Heart left ventricle (tissue), 13 donors: ENCODE measurements at regions not wholly inside any gene's neighbourhood (a gene's known extent, or its start where the extent isn't known, plus 50 kb on each side); places are given as distances from the start of the nearest gene placed in this dataset.

ENCODE experiments used
- POLR2A ChIP-seq, 2 donors: fragments of 450-650 bp; IDR thresholded peaks; one replicate each; pipeline ENCODE4 v1.6.1; 2017; ENCODE audit warnings: antibody characterized with exemption in 2 of 2, mild to moderate bottlenecking in 2 of 2, moderate library complexity in 2 of 2
- TF ChIP-seq, protein P1 (sequence below), 12 donors: fragments of 200-600 bp; sonication (generic) in 4 of 12; IDR thresholded peaks; one replicate each; pipeline versions ENCODE4 v1.5.0 to v1.8.0; 2018 to 2022; ENCODE audit warnings: antibody characterized with exemption in 12 of 12, mild to moderate bottlenecking in 5 of 12
- donor health status: ischemic (EF 13 %, LVEDD 7.1; RV severe dilation, severe dysfunction).
- donor health status: DM: no; HTN: yes; CAD: no.
- donor health status: DM: no; HTN: no; CAD: no.
- donor health status: ischemic (EF 25% LVEDD 6.9; RV normal size, moderate dysfunction).
- donor health status: ischemic (EF 25% LVEDD 5.7; RV mildly dilated, moderate dysfunction).
- donor health status: ischemic (EF 35%, LVEDD 5.7; RV mildly dilated, moderate dysfunction).
- donor health status: nonischemic (EF 11% LVEDD 7.7; RV severe dilation, severe dysfunction).
- donor health status: DM: yes; HTN: yes; CAD: no.
- donor health status: PGD.
- donor health status: ischemic (EF 29% LVEDD 5.4; RV normal size, mild dysfunction).
- donor health status: nonischemic (EF 23%, LVEDD 6.1; RV moderate dilation, normal function).

DNA sequence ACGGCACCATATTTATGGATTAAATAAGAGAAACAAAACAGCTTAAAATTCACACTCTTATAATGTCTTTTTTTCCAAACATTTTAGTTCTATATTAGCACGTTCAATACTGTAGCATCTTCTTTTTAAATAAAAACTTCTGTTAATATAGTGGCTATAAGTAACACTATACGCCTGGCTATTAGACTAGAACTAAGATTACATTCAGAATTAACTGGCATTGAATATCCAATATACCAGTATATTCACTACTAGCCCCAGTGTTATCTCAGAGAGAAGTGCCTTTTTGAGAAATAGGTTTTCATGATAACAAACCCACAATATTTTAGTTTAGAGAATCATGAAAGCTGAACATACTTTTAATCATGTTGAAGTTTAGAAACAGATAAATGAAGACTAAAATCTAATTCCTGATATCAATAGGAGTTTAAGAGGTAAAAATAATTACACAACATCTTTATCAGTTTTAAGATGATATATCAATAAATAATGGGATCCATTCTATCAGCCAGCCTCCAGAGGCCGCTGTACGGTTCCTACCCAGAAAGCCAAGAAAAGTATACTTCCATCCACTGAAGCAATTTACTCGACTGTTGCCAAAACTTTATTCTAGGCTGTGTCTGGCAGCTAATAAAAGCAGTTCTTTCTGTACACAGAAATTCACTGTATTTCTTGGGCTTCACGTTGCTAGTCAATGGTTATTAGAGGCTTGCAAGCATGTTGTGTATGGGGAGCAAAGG, 1113.4 kb upstream of the MIR17HG start:
- TF ChIP-seq, protein P1, sequence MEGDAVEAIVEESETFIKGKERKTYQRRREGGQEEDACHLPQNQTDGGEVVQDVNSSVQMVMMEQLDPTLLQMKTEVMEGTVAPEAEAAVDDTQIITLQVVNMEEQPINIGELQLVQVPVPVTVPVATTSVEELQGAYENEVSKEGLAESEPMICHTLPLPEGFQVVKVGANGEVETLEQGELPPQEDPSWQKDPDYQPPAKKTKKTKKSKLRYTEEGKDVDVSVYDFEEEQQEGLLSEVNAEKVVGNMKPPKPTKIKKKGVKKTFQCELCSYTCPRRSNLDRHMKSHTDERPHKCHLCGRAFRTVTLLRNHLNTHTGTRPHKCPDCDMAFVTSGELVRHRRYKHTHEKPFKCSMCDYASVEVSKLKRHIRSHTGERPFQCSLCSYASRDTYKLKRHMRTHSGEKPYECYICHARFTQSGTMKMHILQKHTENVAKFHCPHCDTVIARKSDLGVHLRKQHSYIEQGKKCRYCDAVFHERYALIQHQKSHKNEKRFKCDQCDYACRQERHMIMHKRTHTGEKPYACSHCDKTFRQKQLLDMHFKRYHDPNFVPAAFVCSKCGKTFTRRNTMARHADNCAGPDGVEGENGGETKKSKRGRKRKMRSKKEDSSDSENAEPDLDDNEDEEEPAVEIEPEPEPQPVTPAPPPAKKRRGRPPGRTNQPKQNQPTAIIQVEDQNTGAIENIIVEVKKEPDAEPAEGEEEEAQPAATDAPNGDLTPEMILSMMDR (IDR thresholded peaks at IDR 0.05) = no peak
- no peak for TF ChIP-seq POLR2A (IDR thresholded peaks at IDR 0.05)
